ENCODE measurements at regions not wholly inside any gene's neighbourhood (a gene's known extent, or its start where the extent isn't known, plus 50 kb on each side); places are given as distances from the start of the nearest gene placed in this dataset.

GRCh38 chr6:51105357-51105756 lies 286.7 kb downstream of the TFAP2B start:
- DNase-seq (ENCODE audit: low spot score), result no peak
- no peak overlapping the region for H3K27ac ChIP-seq
- H3K4me3 ChIP-seq, result no peak overlapping the region
- intact Hi-C loops (cut with DNase I), result no loop called here
- TF ChIP-seq CTCF (IDR thresholded peaks at IDR 0.05), result no peak
- TF ChIP-seq POLR2AphosphoS5 (IDR thresholded peaks at IDR 0.05), result no peak
- no peak for TF ChIP-seq POLR2A (IDR thresholded peaks at IDR 0.05)
- no peaks in the 10 kb centered on the region for H3K9me3 ChIP-seq
- no peaks in the 10 kb centered on the region for H3K27me3 ChIP-seq (replicated peaks; ENCODE audit: insufficient read depth)
- WGBS, result 88% methylated on average over 1 of the region's 1 CpG
- no peaks in the 10 kb centered on the region for H3K36me3 ChIP-seq
- H3K4me1 ChIP-seq (replicated peaks), result no peaks in the 10 kb centered on the region

GRCh38 chr6:51107769-51108203 lies 289.1 kb downstream of the TFAP2B start:
- intact Hi-C loops (cut with DNase I), result no loop called here
- 72% methylated on average over 2 of the region's 2 CpGs for WGBS
- no peak overlapping the region for H3K4me3 ChIP-seq

GRCh38 chr6:51108563-51109234 lies 290.0 kb downstream of the TFAP2B start:
- no peak for DNase-seq (ENCODE audit: low spot score)
- no peak overlapping the region for H3K27ac ChIP-seq
- H3K9me3 ChIP-seq, result no peaks in the 10 kb centered on the region
- WGBS, result 82% methylated on average over 4 of the region's 4 CpGs
- H3K36me3 ChIP-seq, result no peaks in the 10 kb centered on the region
- intact Hi-C loops (cut with DNase I), result no loop called here
- H3K4me3 ChIP-seq, result no peak overlapping the region
- H3K4me1 ChIP-seq (replicated peaks), result no peaks in the 10 kb centered on the region
- H3K27me3 ChIP-seq (replicated peaks; ENCODE audit: insufficient read depth), result no peaks in the 10 kb centered on the region
- TF ChIP-seq CTCF (IDR thresholded peaks at IDR 0.05), result no peak
- no peak for TF ChIP-seq POLR2AphosphoS5 (IDR thresholded peaks at IDR 0.05)
- no peak for TF ChIP-seq POLR2A (IDR thresholded peaks at IDR 0.05)

More at GRCh38 chr6:51107769-51108203, 289.1 kb downstream of the TFAP2B start:
- Histone ChIP-seq H3K27me3 (replicated peaks; ENCODE audit: insufficient read depth) (no peaks in the 10 kb centered on the region), H3K4me1 (replicated peaks) (no peaks in the 10 kb centered on the region), H3K36me3 (no peaks in the 10 kb centered on the region), H3K9me3 (no peaks in the 10 kb centered on the region), H3K27ac (no peak overlapping the region)
- TF ChIP-seq CTCF (IDR thresholded peaks at IDR 0.05) (no peak), POLR2AphosphoS5 (IDR thresholded peaks at IDR 0.05) (no peak), POLR2A (IDR thresholded peaks at IDR 0.05) (no peak)
- DNase-seq (ENCODE audit: low spot score), result no peak

GRCh38 chr6:51112731-51113130 lies 294.1 kb downstream of the TFAP2B start:
- WGBS, result 39% methylated on average over 5 of the region's 5 CpGs
- no peaks in the 10 kb centered on the region for H3K4me1 ChIP-seq (replicated peaks)
- no peaks in the 10 kb centered on the region for H3K36me3 ChIP-seq
- no peaks in the 10 kb centered on the region for H3K27me3 ChIP-seq (replicated peaks; ENCODE audit: insufficient read depth)
- DNase-seq (ENCODE audit: low spot score), result no peak
- intact Hi-C loops (cut with DNase I), result no loop called here
- no peak overlapping the region for H3K27ac ChIP-seq
- no peak for TF ChIP-seq POLR2A (IDR thresholded peaks at IDR 0.05)
- no peak for TF ChIP-seq CTCF (IDR thresholded peaks at IDR 0.05)
- TF ChIP-seq POLR2AphosphoS5 (IDR thresholded peaks at IDR 0.05), result no peak
- no peak overlapping the region for H3K4me3 ChIP-seq
- no peaks in the 10 kb centered on the region for H3K9me3 ChIP-seq

- no peak overlapping the region for H3K27ac ChIP-seq
- H3K4me3 ChIP-seq, result no peak overlapping the region
- H3K27me3 ChIP-seq (replicated peaks; ENCODE audit: insufficient read depth), result no peaks in the 10 kb centered on the region
- no peaks in the 10 kb centered on the region for H3K36me3 ChIP-seq
- H3K9me3 ChIP-seq, result no peaks in the 10 kb centered on the region
- no peaks in the 10 kb centered on the region for H3K4me1 ChIP-seq (replicated peaks)
- 55% methylated on average over 3 of the region's 3 CpGs for WGBS
- intact Hi-C loops (cut with DNase I), result no loop called here
- DNase-seq (ENCODE audit: low spot score), result no peak
- no peak for TF ChIP-seq POLR2AphosphoS5 (IDR thresholded peaks at IDR 0.05)
Measured at GRCh38 chr6:51116723-51117122, 298.1 kb downstream of the TFAP2B start.

Measured in prostate gland (tissue), 2 donors.